ENCODE measurements at regions not wholly inside any gene's neighbourhood (a gene's known extent, or its start where the extent isn't known, plus 50 kb on each side); places are given as distances from the start of the nearest gene placed in this dataset.

- no TSS peak for BruUV-seq (replicated peaks)
- FAIRE-seq (no peak), DNase-seq (ENCODE audit: low spot score) (no peak), ATAC-seq (no peak)
- H3K79me2 ChIP-seq (ENCODE audit: insufficient read depth, low read length), result no peaks in the 10 kb centered on the region
- no peak for TF ChIP-seq ZMYM3 (CRISPR knock-in tag; IDR thresholded peaks at IDR 0.05)
- TF ChIP-seq BCL3 (CRISPR knock-in tag; IDR thresholded peaks at IDR 0.05), result no peak
- TF ChIP-seq SCMH1 (CRISPR knock-in tag; IDR thresholded peaks at IDR 0.05; ENCODE audit: borderline replicate concordance), result no peak
- no peak for TF ChIP-seq SMAD9 (CRISPR knock-in tag; IDR thresholded peaks at IDR 0.05)
- no peak for TF ChIP-seq GFI1 (CRISPR knock-in tag; IDR thresholded peaks at IDR 0.05; ENCODE audit: borderline replicate concordance)
- H3K4me1 ChIP-seq (ENCODE audit: insufficient read depth, low read length), result no peaks in the 10 kb centered on the region
- no peak overlapping the region for H3K4me2 ChIP-seq (ENCODE audit: low read depth, low read length)
- no peak overlapping the region for H2AFZ ChIP-seq (ENCODE audit: low read length)
- H3K36me3 ChIP-seq (replicated peaks in 1 of 2; ENCODE audit: control insufficient read depth in 1 of 2, insufficient read depth in 2 of 2, low read length in 2 of 2), result no peaks in the 10 kb centered on the region
- ChIA-PET POLR2A (no interaction called here), CTCF (ENCODE audit: low intra/inter-chr PET ratio, low total read pairs) (no interaction called here)
- no peaks in the 10 kb centered on the region for H4K20me1 ChIP-seq (ENCODE audit: insufficient read depth, low read length)
- in situ Hi-C loops (cut with HindIII; ENCODE audit: extremely low pct_ligation_motif_present, low pct_unique_long_range_greater_than_20kb), result no loop called here
- H3K9ac ChIP-seq (ENCODE audit: insufficient read depth, low read depth, low read length), result no peak overlapping the region
- H3K27me3 ChIP-seq (ENCODE audit: control insufficient read depth in 1 of 2, insufficient read depth in 2 of 2, low read length in 2 of 2), result no peaks in the 10 kb centered on the region
- H3K9me3 ChIP-seq (ENCODE audit: low read length), result peaks cover 44% of the 10 kb centered on the region
- no peak overlapping the region for H3K4me3 ChIP-seq (replicated peaks in 1 of 3; ENCODE audit: insufficient read depth in 1 of 3, low read depth in 2 of 3, low read length in 3 of 3)
- intact Hi-C loops (cut with micrococcal nuclease; ENCODE audit: unreplicated experiment), result loop anchor here (10.0 kb wide), 1 partner anchor 79 kb away; no protein-coding TSS in a partner anchor
- 19% methylated on average over 5 of the region's 5 CpGs for WGBS (ENCODE audit: low lambda C conversion rate)
- no peak overlapping the region for H3K27ac ChIP-seq (ENCODE audit: extremely low read length, insufficient read depth, low read length)
Observed at GRCh38 chr14:87203346-87203745, 789.6 kb downstream of the GALC start.

GRCh38 chr14:87199381-87199780 is 793.6 kb downstream of the GALC start:
- no peaks in the 10 kb centered on the region for H3K27me3 ChIP-seq (ENCODE audit: control insufficient read depth in 1 of 2, insufficient read depth in 2 of 2, low read length in 2 of 2)
- in situ Hi-C loops (cut with HindIII; ENCODE audit: extremely low pct_ligation_motif_present, low pct_unique_long_range_greater_than_20kb), result no loop called here

More at GRCh38 chr14:87199381-87199780, 793.6 kb downstream of the GALC start:
- no peak for FAIRE-seq
- H3K27ac ChIP-seq (ENCODE audit: extremely low read length, insufficient read depth, low read length), result no peak overlapping the region
- TF ChIP-seq ZEB1 (IDR thresholded peaks at IDR 0.05; ENCODE audit: insufficient replicate concordance, low read depth), result no peak
- no peak for TF ChIP-seq RNF219 (CRISPR knock-in tag; IDR thresholded peaks at IDR 0.05)
- no peak for TF ChIP-seq IKZF1 (IDR thresholded peaks at IDR 0.05)
- no peak for TF ChIP-seq KLF6 (CRISPR knock-in tag; IDR thresholded peaks at IDR 0.05)
- TF ChIP-seq TEF (CRISPR knock-in tag; IDR thresholded peaks at IDR 0.05), result no peak
- no peak for TF ChIP-seq ZSCAN29 (CRISPR knock-in tag; conservative IDR thresholded peaks at IDR 0.05)
- H4K20me1 ChIP-seq (ENCODE audit: insufficient read depth, low read length), result no peaks in the 10 kb centered on the region
- H3K4me1 ChIP-seq (ENCODE audit: insufficient read depth, low read length), result no peaks in the 10 kb centered on the region
- H3K9ac ChIP-seq (ENCODE audit: insufficient read depth, low read depth, low read length), result no peak overlapping the region
- ChIA-PET CTCF (ENCODE audit: low intra/inter-chr PET ratio, low total read pairs) (no interaction called here), POLR2A (no interaction called here)
- ATAC-seq, result no peak
- H3K4me3 ChIP-seq (replicated peaks in 1 of 3; ENCODE audit: insufficient read depth in 1 of 3, low read depth in 2 of 3, low read length in 3 of 3), result no peak overlapping the region
- DNase-seq (ENCODE audit: low spot score), result no peak
- no peak overlapping the region for H3K4me2 ChIP-seq (ENCODE audit: low read depth, low read length)
- no peaks in the 10 kb centered on the region for H3K36me3 ChIP-seq (replicated peaks in 1 of 2; ENCODE audit: control insufficient read depth in 1 of 2, insufficient read depth in 2 of 2, low read length in 2 of 2)
- WGBS (ENCODE audit: low lambda C conversion rate), result 0% methylated on average over 1 of the region's 1 CpG
- intact Hi-C loops (cut with micrococcal nuclease; ENCODE audit: unreplicated experiment), result no loop called here
- H3K9me3 ChIP-seq (ENCODE audit: low read length), result peaks cover 69% of the 10 kb centered on the region
- no TSS peak for BruUV-seq (replicated peaks)
- H3K79me2 ChIP-seq (ENCODE audit: insufficient read depth, low read length), result no peaks in the 10 kb centered on the region
- no peak overlapping the region for H2AFZ ChIP-seq (ENCODE audit: low read length)
